Body of pancreas (tissue), 4 donors: ENCODE measurements at regions not wholly inside any gene's neighbourhood (a gene's known extent, or its start where the extent isn't known, plus 50 kb on each side); places are given as distances from the start of the nearest gene placed in this dataset.
"Not testable (repeated sequence)": the region's sequence is repeated elsewhere in the genome, so short reads cannot be mapped to it uniquely, and the experiment has no call there.

Experiments used
- ATAC-seq: fragments of 150-250 bp; one replicate; pipeline ENCODE4 v1.9.1; 2016
- DNase-seq, 4 donors: peaks; one replicate each; pipeline ENCODE4 v3.0.0-alpha.2; 2019
- H3K27ac ChIP-seq, 4 donors: fragments of 200-600 bp; sonication (generic); 1 replicate in 3 of 4; 2 replicates in 1 of 4; pipeline versions ENCODE4 v1.5.1 to v1.6.1; 2016 to 2019; ENCODE audit warnings: mild to moderate bottlenecking in 1 of 4, mixed read lengths in 1 of 4, moderate library complexity in 1 of 4
- H3K27me3 ChIP-seq, 2 donors: fragments of 200-600 bp; sonication (generic); one replicate each; pipeline ENCODE4 v1.6.0; 2016; ENCODE audit warnings: mild to moderate bottlenecking in 1 of 2
- H3K36me3 ChIP-seq, 2 donors: fragments of 200-600 bp; sonication (generic); replicated peaks in 1 of 2; 2 replicates each; pipeline ENCODE4 v1.5.1; 2016; ENCODE audit warnings: low read depth in 2 of 2; ENCODE audit not compliant: insufficient read depth in 1 of 2
- H3K4me1 ChIP-seq: fragments of 200-600 bp; sonication (generic); one replicate; pipeline ENCODE4 v1.6.0; 2016
- H3K4me3 ChIP-seq, 2 donors: fragments of 200-600 bp; sonication (generic); 1 replicate in 1 of 2; 2 replicates in 1 of 2; pipeline ENCODE4 v1.5.1; 2016 to 2019
- H3K9me3 ChIP-seq, 3 donors: fragments of 200-600 bp; sonication (generic); 1 replicate in 2 of 3; 2 replicates in 1 of 3; pipeline ENCODE4 v1.5.1; 2016
- CTCF ChIP-seq, 7 experiments: fragments of 450-650 bp in 4 of 7; fragments of 200-600 bp in 3 of 7; sonication (generic) in 3 of 7; IDR thresholded peaks; one replicate each; pipeline ENCODE4 v1.5.1; 2016 to 2019; ENCODE audit warnings: antibody characterized with exemption in 7 of 7
- POLR2A ChIP-seq, 3 donors: fragments of 450-650 bp; IDR thresholded peaks; one replicate each; pipeline ENCODE4 v1.6.1; 2016; ENCODE audit warnings: antibody characterized with exemption in 3 of 3, mild to moderate bottlenecking in 2 of 3
- WGBS, 2 donors: methylation state at CpG; one replicate each; pipeline ENCODE4 v1.1.5; 2017; 5-methylcytosine and 5-hydroxymethylcytosine counted together
- intact Hi-C: fragments of 100-400 bp; cut with DNase I; formaldehyde crosslinking; loops from one replicate; pipeline ENCODE4 v1.15.1; 2023

GRCh38 chr17:33927732-33928133, 327.4 kb upstream of the CCL2 start:
- WGBS, 2 donors, result 7 to 22% methylated on average over 3 of the region's 3 CpGs
- Histone ChIP-seq H3K4me3 (no peak overlapping the region), H3K4me1 (no peaks in the 10 kb centered on the region), H3K9me3 (no peaks in the 10 kb centered on the region), H3K27ac (no peak overlapping the region), H3K36me3 (no peaks in the 10 kb centered on the region), H3K27me3 (no peaks in the 10 kb centered on the region)
- DNase-seq (no peak), ATAC-seq (no peak)
- intact Hi-C loops, result loop anchor here (10.0 kb wide), 1 partner anchor 217 kb away; no protein-coding TSS in a partner anchor
- TF ChIP-seq POLR2A (IDR thresholded peaks at IDR 0.05) (no peak), CTCF (IDR thresholded peaks at IDR 0.05) (peak in 5 of 7 experiments; percentile 7 to 38 (median 25))

GRCh38 chr17:33929181-33929724, 325.8 kb upstream of the CCL2 start:
- Histone ChIP-seq H3K36me3 (no peaks in the 10 kb centered on the region), H3K9me3 (no peaks in the 10 kb centered on the region), H3K4me3 (no peak overlapping the region), H3K27ac (no peak overlapping the region), H3K4me1 (no peaks in the 10 kb centered on the region), H3K27me3 (no peaks in the 10 kb centered on the region)
- ATAC-seq (no peak), DNase-seq (no peak)
- TF ChIP-seq CTCF (IDR thresholded peaks at IDR 0.05), result no peak
- no peak for TF ChIP-seq POLR2A (IDR thresholded peaks at IDR 0.05)
- intact Hi-C loops, result loop anchor here (10.0 kb wide), 1 partner anchor 216 kb away; no protein-coding TSS in a partner anchor
- WGBS, 2 donors, result 65 to 77% methylated on average over 9 of the region's 9 CpGs

GRCh38 chr17:33931148-33931814, 323.8 kb upstream of the CCL2 start:
- H3K36me3 ChIP-seq, intact Hi-C loops, H3K27me3 ChIP-seq, DNase-seq, H3K4me3 ChIP-seq, ATAC-seq, H3K27ac ChIP-seq, H3K4me1 ChIP-seq, H3K9me3 ChIP-seq: not testable (repeated sequence)
- WGBS, 2 donors, result 68 to 74% methylated on average over 16 to 19 of the region's 19 CpGs

GRCh38 chr17:33932996-33933395, 322.1 kb upstream of the CCL2 start:
- Histone ChIP-seq H3K36me3 (no peaks in the 10 kb centered on the region), H3K27ac (no peak overlapping the region), H3K27me3 (no peaks in the 10 kb centered on the region), H3K9me3 (no peaks in the 10 kb centered on the region), H3K4me3 (no peak overlapping the region), H3K4me1 (no peaks in the 10 kb centered on the region)
- TF ChIP-seq POLR2A (IDR thresholded peaks at IDR 0.05) (no peak), CTCF (IDR thresholded peaks at IDR 0.05) (no peak)
- DNase-seq (no peak), ATAC-seq (no peak)
- WGBS, 2 donors, result 69 to 71% methylated on average over 2 of the region's 2 CpGs
- intact Hi-C loops, result no loop called here

GRCh38 chr17:33933576-33933975, 321.5 kb upstream of the CCL2 start:
- WGBS, 2 donors, result 60 to 61% methylated on average over 5 of the region's 5 CpGs
- Histone ChIP-seq H3K9me3 (no peaks in the 10 kb centered on the region), H3K36me3 (no peaks in the 10 kb centered on the region), H3K27ac (no peak overlapping the region), H3K4me1 (no peaks in the 10 kb centered on the region), H3K4me3 (no peak overlapping the region), H3K27me3 (no peaks in the 10 kb centered on the region)
- intact Hi-C loops, result no loop called here
- ATAC-seq (no peak), DNase-seq (no peak)
- TF ChIP-seq CTCF (IDR thresholded peaks at IDR 0.05) (no peak), POLR2A (IDR thresholded peaks at IDR 0.05) (no peak)
